OCI-LY7 (cell line): ENCODE measurements at regions not wholly inside any gene's neighbourhood (a gene's known extent, or its start where the extent isn't known, plus 50 kb on each side); places are given as distances from the start of the nearest gene placed in this dataset.

Source experiments
- BruUV-seq: library from RNA; stranded (reverse); fragments of 400-500 nt; replicated peaks from 2 replicates; lab custom pipeline; 2021; lab: Mats Ljungman, UMichigan
- CTCF ChIA-PET: fragments of 300-600 bp; sonication (Branson Sonifier 250); formaldehyde crosslinking; loops from one replicate; lab custom pipeline; 2022; ENCODE audit warnings: antibody characterized with exemption; ENCODE audit not compliant: unreplicated experiment; lab: Charles Lee
- POLR2A ChIA-PET: fragments of 300-600 bp; sonication (Branson Sonifier 250); formaldehyde crosslinking; loops from one replicate; lab custom pipeline; 2022; ENCODE audit warnings: antibody characterized with exemption; lab: Charles Lee
- DNase-seq: peaks from one replicate; pipeline ENCODE4 v3.0.0-alpha.2; 2015; ENCODE audit warnings: low spot score
- H2AFZ ChIP-seq: fragments of 200-600 bp; sonication (generic), shearing (Covaris generic); 2 replicates; pipeline ENCODE4 v1.6.1; 2014; ENCODE audit warnings: mild to moderate bottlenecking, antibody characterized with exemption, low read length, moderate library complexity
- H3K27ac ChIP-seq: fragments of 200-600 bp; sonication (generic); 2 replicates; pipeline ENCODE4 v1.5.1; 2014; ENCODE audit warnings: mixed run types, low read depth, mild to moderate bottlenecking, moderate library complexity, low read length, inconsistent platforms; ENCODE audit not compliant: poor library complexity, severe bottlenecking
- H3K36me3 ChIP-seq: fragments of 200-600 bp; sonication (generic); 2 replicates; pipeline ENCODE4 v1.6.1; 2014; ENCODE audit warnings: mild to moderate bottlenecking, antibody characterized with exemption, low read length, moderate library complexity, mixed read lengths; ENCODE audit not compliant: insufficient read depth
- H3K4me1 ChIP-seq: fragments of 200-600 bp; sonication (generic); 2 replicates; pipeline ENCODE4 v1.5.1; 2014; ENCODE audit warnings: mild to moderate bottlenecking, low read length; ENCODE audit not compliant: insufficient read depth, poor library complexity, severe bottlenecking
- H3K4me2 ChIP-seq: fragments of 200-600 bp; sonication (generic); 2 replicates; pipeline ENCODE4 v1.6.1; 2014; ENCODE audit warnings: mild to moderate bottlenecking, low read length
- H3K4me3 ChIP-seq: fragments of 200-600 bp; sonication (generic); 2 replicates; pipeline ENCODE4 v1.5.1; 2014; ENCODE audit warnings: mild to moderate bottlenecking, low read depth, low read length; ENCODE audit not compliant: poor library complexity, severe bottlenecking
- H3K79me2 ChIP-seq: fragments of 200-600 bp; sonication (generic); 2 replicates; pipeline ENCODE4 v1.6.1; 2016; ENCODE audit warnings: low read depth, mild to moderate bottlenecking, low read length, moderate library complexity, mixed read lengths; ENCODE audit not compliant: insufficient read depth
- H3K9me2 ChIP-seq: fragments of 200-600 bp; sonication (generic); 2 replicates; pipeline ENCODE4 v1.6.1; 2016; ENCODE audit warnings: mild to moderate bottlenecking, low read length, mixed read lengths; ENCODE audit not compliant: insufficient read depth
- H3K9me3 ChIP-seq: fragments of 200-600 bp; sonication (generic); 2 replicates; pipeline ENCODE4 v1.6.1; 2014; ENCODE audit warnings: mild to moderate bottlenecking, mixed run types, low read length, mixed read lengths
- H4K20me1 ChIP-seq: fragments of 200-600 bp; sonication (generic); 2 replicates; pipeline ENCODE4 v1.6.1; 2014; ENCODE audit warnings: mild to moderate bottlenecking, antibody characterized with exemption, low read length, moderate library complexity, mixed read lengths; ENCODE audit not compliant: insufficient read depth
- CTCF ChIP-seq: fragments of 200-600 bp; sonication (generic); conservative IDR thresholded peaks from 2 replicates; pipeline ENCODE4 v1.5.1; 2014; ENCODE audit warnings: mild to moderate bottlenecking, antibody characterized with exemption, low read length, moderate library complexity, mixed read lengths
- EZH2phosphoT487 ChIP-seq: fragments of 200-600 bp; sonication (generic); IDR thresholded peaks from 2 replicates; pipeline ENCODE4 v1.6.1; 2018; ENCODE audit warnings: low read depth, borderline replicate concordance, mild to moderate bottlenecking, mixed run types, antibody characterized with exemption, low read length, moderate library complexity, mixed read lengths
- intact Hi-C: fragments of 100-400 bp; cut with micrococcal nuclease; formaldehyde crosslinking; loops from one replicate; pipeline ENCODE4 v1.10.0; 2022; ENCODE audit not compliant: unreplicated experiment

GRCh38 chr3:145383416-145383815 lies 777.6 kb downstream of the PLOD2 start:
- Histone ChIP-seq H2AFZ (no peak overlapping the region), H3K9me3 (no peaks in the 10 kb centered on the region), H4K20me1 (no peaks in the 10 kb centered on the region), H3K9me2 (no peaks in the 10 kb centered on the region), H3K27ac (no peak overlapping the region), H3K4me2 (no peak overlapping the region), H3K4me1 (no peaks in the 10 kb centered on the region), H3K36me3 (no peaks in the 10 kb centered on the region), H3K4me3 (no peak overlapping the region), H3K79me2 (no peaks in the 10 kb centered on the region)
- no peak for DNase-seq
- intact Hi-C loops: no loop called here
- BruUV-seq: no TSS peak
- TF ChIP-seq CTCF (no peak), EZH2phosphoT487 (no peak)
- ChIA-PET POLR2A (no interaction called here), CTCF (no interaction called here)

DNA sequence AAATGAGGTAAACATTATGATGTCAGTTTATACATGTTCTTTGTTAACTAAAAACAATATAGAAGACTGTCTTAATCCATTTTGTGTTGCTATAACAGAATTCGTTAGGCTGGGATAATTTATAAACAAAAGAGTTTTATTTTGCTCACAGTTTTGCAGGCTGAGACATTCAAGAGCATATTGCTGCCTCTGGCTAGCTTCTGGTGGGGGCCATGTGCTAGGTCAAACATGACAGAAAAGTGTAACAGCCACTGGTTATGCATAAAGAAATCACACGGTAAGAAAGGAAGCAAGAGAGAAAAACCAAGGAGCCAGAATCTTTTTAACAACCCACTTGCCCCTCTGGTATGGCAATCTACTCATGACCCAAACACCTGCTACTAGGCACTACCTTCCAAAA lies 776.7 kb downstream of the PLOD2 start:
- POLR2A ChIA-PET: no interaction called here
- H3K27ac ChIP-seq: no peak overlapping the region
- no peaks in the 10 kb centered on the region for H3K9me3 ChIP-seq
- BruUV-seq: no TSS peak
- DNase-seq: no peak
- H3K4me1 ChIP-seq: no peaks in the 10 kb centered on the region
- H3K4me2 ChIP-seq: no peak overlapping the region
- no peaks in the 10 kb centered on the region for H4K20me1 ChIP-seq
- TF ChIP-seq CTCF (no peak), EZH2phosphoT487 (no peak)
- no peaks in the 10 kb centered on the region for H3K79me2 ChIP-seq
- CTCF ChIA-PET: no interaction called here
- no peaks in the 10 kb centered on the region for H3K36me3 ChIP-seq
- H3K9me2 ChIP-seq: no peaks in the 10 kb centered on the region
- H3K4me3 ChIP-seq: no peak overlapping the region
- intact Hi-C loops: no loop called here
- H2AFZ ChIP-seq: no peak overlapping the region

DNA sequence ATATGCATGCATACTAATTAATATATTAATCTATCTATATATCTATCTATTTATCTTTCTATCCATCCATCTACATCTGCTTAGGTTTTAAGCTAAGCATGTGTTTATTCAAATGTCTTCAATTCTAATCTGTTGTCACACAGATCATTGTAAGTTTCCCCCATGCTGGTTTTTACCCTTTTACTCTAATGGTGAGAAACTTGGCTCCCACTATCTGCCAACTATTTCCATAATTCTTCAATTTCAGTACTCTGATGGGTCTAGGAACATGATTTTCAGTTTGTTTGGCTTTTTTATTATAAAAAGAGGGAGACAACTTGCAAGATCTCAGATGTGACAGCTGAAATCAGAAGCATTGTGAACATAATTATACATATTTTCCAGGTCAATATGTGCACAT lies 773.8 kb downstream of the PLOD2 start:
- intact Hi-C loops: no loop called here
- ChIA-PET POLR2A (interaction anchor here (1.5 kb wide), 1 partner anchor 22 kb away, joined by 3 read pairs; no protein-coding TSS in a partner anchor), CTCF (no interaction called here)
- Histone ChIP-seq H2AFZ (no peak overlapping the region), H3K4me1 (no peaks in the 10 kb centered on the region), H3K9me3 (no peaks in the 10 kb centered on the region), H3K27ac (no peak overlapping the region), H3K4me3 (no peak overlapping the region), H3K36me3 (no peaks in the 10 kb centered on the region), H4K20me1 (no peaks in the 10 kb centered on the region), H3K9me2 (no peaks in the 10 kb centered on the region), H3K79me2 (no peaks in the 10 kb centered on the region), H3K4me2 (no peak overlapping the region)
- no peak for DNase-seq
- BruUV-seq: no TSS peak
- TF ChIP-seq EZH2phosphoT487: no peak
- no peak for TF ChIP-seq CTCF
